K562 (cell line): ENCODE measurements at regions not wholly inside any gene's neighbourhood (a gene's known extent, or its start where the extent isn't known, plus 50 kb on each side); places are given as distances from the start of the nearest gene placed in this dataset.

Experiments used
- BHLHE40 ChIP-seq: IDR thresholded peaks from 2 replicates; pipeline ENCODE4 v1.6.1; 2011; ENCODE audit warnings: low read length, improper control_type of control experiment
- CAMTA2 ChIP-seq: fragments of 250-450 bp; sonication (Bioruptor Pico); conservative IDR thresholded peaks from 2 replicates; pipeline ENCODE4 v1.5.1; 2022
- CCNT2 ChIP-seq: IDR thresholded peaks from 2 replicates; pipeline ENCODE4 v1.6.1; 2011; ENCODE audit warnings: borderline replicate concordance, low read depth, mild to moderate bottlenecking, moderate library complexity, mixed read lengths, low read length; ENCODE audit not compliant: insufficient read length; ENCODE audit errors: extremely low read depth
- E2F8 ChIP-seq: fragments of 450-650 bp; IDR thresholded peaks from 2 replicates; pipeline ENCODE4 v1.7.1; 2018; ENCODE audit warnings: mild to moderate bottlenecking, low read depth; ENCODE audit not compliant: partially characterized antibody
- JUNB ChIP-seq: fragments of 450-650 bp; formaldehyde crosslinking; conservative IDR thresholded peaks from 2 replicates; pipeline ENCODE4 v1.4.0; 2020; ENCODE audit warnings: mild to moderate bottlenecking
- MCM2 ChIP-seq: fragments of 450-650 bp; IDR thresholded peaks from 2 replicates; pipeline ENCODE4 v1.6.1; 2017; ENCODE audit warnings: low read depth, mild to moderate bottlenecking
- RHOXF2B ChIP-seq: fragments of 250-450 bp; sonication (Bioruptor Pico); conservative IDR thresholded peaks from 2 replicates; pipeline ENCODE4 v1.5.1; 2021
- TEAD1 ChIP-seq, 2 experiments: fragments of 450-650 bp in 1 of 2; sonication (generic) in 1 of 2; formaldehyde crosslinking; IDR thresholded peaks; 2 replicates each; pipeline versions ENCODE4 v1.4.0 to v1.8.0; 2020 to 2022; ENCODE audit warnings: mild to moderate bottlenecking in 2 of 2, missing genetic modification reagents in 1 of 2
- ZFP30 ChIP-seq: fragments of 250-450 bp; sonication (Bioruptor Pico); IDR thresholded peaks from 2 replicates; pipeline ENCODE4 v1.8.0; 2022; ENCODE audit warnings: moderate library complexity, mild to moderate bottlenecking, inconsistent platforms, borderline replicate concordance
- ZNF12 ChIP-seq: sonication (generic); formaldehyde crosslinking; IDR thresholded peaks from 2 replicates; pipeline ENCODE4 v1.4.0; 2020; ENCODE audit warnings: mild to moderate bottlenecking, missing genetic modification reagents
- ZNF239 ChIP-seq: fragments of 250-450 bp; sonication (Bioruptor Pico); IDR thresholded peaks from 2 replicates; pipeline ENCODE4 v1.4.0; 2020; ENCODE audit warnings: mild to moderate bottlenecking
- ZNF24 ChIP-seq: fragments of 450-650 bp; IDR thresholded peaks from 2 replicates; pipeline ENCODE4 v1.6.1; 2016
- ZNF445 ChIP-seq: fragments of 250-450 bp; sonication (Bioruptor Pico); IDR thresholded peaks from 2 replicates; pipeline ENCODE4 v1.4.0; 2020; ENCODE audit warnings: low read depth, mild to moderate bottlenecking, moderate library complexity
- ZSCAN32 ChIP-seq: fragments of 450-650 bp; formaldehyde crosslinking; IDR thresholded peaks from 2 replicates; pipeline ENCODE4 v1.4.0; 2020; ENCODE audit warnings: mild to moderate bottlenecking, moderate library complexity
- TF ChIP-seq, protein P1 (sequence below): fragments of 250-450 bp; sonication (Bioruptor Pico); IDR thresholded peaks from 2 replicates; pipeline ENCODE4 v1.4.0; 2020; ENCODE audit warnings: mild to moderate bottlenecking, moderate library complexity
- TF ChIP-seq, protein P2 (sequence below): IDR thresholded peaks from 2 replicates; pipeline ENCODE4 v1.6.1; 2014; ENCODE audit warnings: antibody characterized with exemption

GRCh38 chr2:171244970-171245782, 84.5 kb upstream of the TLK1 start (continued):
- TF ChIP-seq ZNF445 (no peak), CCNT2 (no peak), BHLHE40 (peak; percentile 30; the same call in 1 of the 2 replicates), TEAD1 (CRISPR knock-in tag; IDR thresholded peaks at IDR 0.05) (peak in 1 of 2 experiments; percentile 68; a peak in 2 of 4 replicates), ZNF239 (CRISPR knock-in tag) (no peak), RHOXF2B (no peak), JUNB (CRISPR knock-in tag) (no peak), E2F8 (no peak), CAMTA2 (no peak), ZFP30 (CRISPR knock-in tag) (no peak), ZNF24 (no peak; the same call in 1 of the 2 replicates), MCM2 (no peak), ZNF12 (no peak), ZSCAN32 (CRISPR knock-in tag) (no peak)
- TF ChIP-seq, protein P1, sequence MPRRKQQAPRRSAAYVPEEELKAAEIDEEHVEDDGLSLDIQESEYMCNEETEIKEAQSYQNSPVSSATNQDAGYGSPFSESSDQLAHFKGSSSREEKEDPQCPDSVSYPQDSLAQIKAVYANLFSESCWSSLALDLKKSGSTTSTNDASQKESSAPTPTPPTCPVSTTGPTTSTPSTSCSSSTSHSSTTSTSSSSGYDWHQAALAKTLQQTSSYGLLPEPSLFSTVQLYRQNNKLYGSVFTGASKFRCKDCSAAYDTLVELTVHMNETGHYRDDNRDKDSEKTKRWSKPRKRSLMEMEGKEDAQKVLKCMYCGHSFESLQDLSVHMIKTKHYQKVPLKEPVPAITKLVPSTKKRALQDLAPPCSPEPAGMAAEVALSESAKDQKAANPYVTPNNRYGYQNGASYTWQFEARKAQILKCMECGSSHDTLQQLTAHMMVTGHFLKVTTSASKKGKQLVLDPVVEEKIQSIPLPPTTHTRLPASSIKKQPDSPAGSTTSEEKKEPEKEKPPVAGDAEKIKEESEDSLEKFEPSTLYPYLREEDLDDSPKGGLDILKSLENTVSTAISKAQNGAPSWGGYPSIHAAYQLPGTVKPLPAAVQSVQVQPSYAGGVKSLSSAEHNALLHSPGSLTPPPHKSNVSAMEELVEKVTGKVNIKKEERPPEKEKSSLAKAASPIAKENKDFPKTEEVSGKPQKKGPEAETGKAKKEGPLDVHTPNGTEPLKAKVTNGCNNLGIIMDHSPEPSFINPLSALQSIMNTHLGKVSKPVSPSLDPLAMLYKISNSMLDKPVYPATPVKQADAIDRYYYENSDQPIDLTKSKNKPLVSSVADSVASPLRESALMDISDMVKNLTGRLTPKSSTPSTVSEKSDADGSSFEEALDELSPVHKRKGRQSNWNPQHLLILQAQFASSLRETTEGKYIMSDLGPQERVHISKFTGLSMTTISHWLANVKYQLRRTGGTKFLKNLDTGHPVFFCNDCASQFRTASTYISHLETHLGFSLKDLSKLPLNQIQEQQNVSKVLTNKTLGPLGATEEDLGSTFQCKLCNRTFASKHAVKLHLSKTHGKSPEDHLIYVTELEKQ, result 0 out of 2 replicates have a peak, but pooled peaks have one; percentile 66
- TF ChIP-seq, protein P2, sequence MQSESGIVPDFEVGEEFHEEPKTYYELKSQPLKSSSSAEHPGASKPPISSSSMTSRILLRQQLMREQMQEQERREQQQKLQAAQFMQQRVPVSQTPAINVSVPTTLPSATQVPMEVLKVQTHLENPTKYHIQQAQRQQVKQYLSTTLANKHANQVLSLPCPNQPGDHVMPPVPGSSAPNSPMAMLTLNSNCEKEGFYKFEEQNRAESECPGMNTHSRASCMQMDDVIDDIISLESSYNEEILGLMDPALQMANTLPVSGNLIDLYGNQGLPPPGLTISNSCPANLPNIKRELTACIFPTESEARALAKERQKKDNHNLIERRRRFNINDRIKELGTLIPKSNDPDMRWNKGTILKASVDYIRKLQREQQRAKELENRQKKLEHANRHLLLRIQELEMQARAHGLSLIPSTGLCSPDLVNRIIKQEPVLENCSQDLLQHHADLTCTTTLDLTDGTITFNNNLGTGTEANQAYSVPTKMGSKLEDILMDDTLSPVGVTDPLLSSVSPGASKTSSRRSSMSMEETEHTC, result no peak
